HEK293T (cell line): ENCODE measurements at regions not wholly inside any gene's neighbourhood (a gene's known extent, or its start where the extent isn't known, plus 50 kb on each side); places are given as distances from the start of the nearest gene placed in this dataset.

Experiments used
- ELF4 ChIP-seq: fragments of 450-650 bp; IDR thresholded peaks from 2 replicates; pipeline ENCODE4 v1.6.1; 2017; ENCODE audit warnings: antibody characterized with exemption
- LEF1 ChIP-seq: fragments of 450-650 bp; IDR thresholded peaks from 2 replicates; pipeline ENCODE4 v1.6.1; 2017; ENCODE audit warnings: mild to moderate bottlenecking, borderline replicate concordance
- SP1 ChIP-seq: fragments of 450-650 bp; IDR thresholded peaks from 2 replicates; pipeline ENCODE4 v1.6.1; 2017
- ZNF384 ChIP-seq: fragments of 450-650 bp; IDR thresholded peaks from 2 replicates; pipeline ENCODE4 v1.6.1; 2016

DNA sequence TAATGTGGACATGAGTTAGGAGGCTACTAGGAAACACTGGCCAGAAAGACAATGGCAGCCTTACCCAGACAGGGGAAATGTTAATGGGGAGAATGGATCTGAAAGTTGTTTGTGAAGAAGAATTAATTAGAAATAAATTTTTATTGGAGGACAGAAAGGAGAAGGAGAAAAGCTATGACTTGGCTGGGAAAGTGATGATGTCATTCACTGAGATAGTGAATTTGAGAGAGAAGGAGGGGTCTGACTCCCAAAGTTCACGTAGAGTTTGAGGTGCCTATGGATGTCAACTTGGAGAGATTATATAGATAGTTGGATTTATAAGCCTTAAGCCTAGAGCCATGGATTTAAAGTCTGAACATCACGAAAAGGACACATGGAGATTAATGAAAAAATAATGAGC, 144.6 kb upstream of the ZNF521 start:
- TF ChIP-seq LEF1: no peak
- TF ChIP-seq SP1: no peak
- TF ChIP-seq ZNF384: no peak
- no peak for TF ChIP-seq ELF4
